Stimulated activated CD8-positive, alpha-beta memory T cell treated with anti-CD3 and anti-CD28 coated beads, Interleukin-4, amount 100 ng/mL, for 1 hour (primary cell): ENCODE measurements at regions not wholly inside any gene's neighbourhood (a gene's known extent, or its start where the extent isn't known, plus 50 kb on each side); places are given as distances from the start of the nearest gene placed in this dataset.
"Not testable (repeated sequence)": the region's sequence is repeated elsewhere in the genome, so short reads cannot be mapped to it uniquely, and the experiment has no call there.

Experiments used
- DNase-seq, 2 donors: peaks; one replicate each; pipeline ENCODE4 v3.0.0-alpha.2; 2020; ENCODE audit warnings: low read depth in 2 of 2, low spot score in 1 of 2

DNA sequence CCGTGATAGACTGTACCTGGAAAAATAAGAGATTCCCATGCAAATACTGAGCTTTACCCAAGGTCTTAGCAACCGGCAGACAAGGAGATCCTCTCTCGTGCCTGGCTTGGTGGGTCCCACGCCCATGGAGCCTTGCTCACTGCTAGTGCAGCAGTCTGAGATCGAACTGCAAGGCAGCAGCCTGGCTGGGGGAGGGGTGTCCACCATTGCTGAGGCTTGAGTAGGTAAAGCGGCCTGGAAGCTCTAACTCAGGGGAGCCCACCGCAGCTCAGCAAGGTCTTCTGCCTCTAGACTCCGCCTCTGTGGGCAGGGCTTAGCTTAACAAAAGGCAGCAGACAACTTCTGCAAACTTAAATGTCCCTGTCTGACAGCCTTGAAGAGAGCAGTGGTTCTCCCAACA lies 778.4 kb upstream of the SLC35B3 start:
- not testable (repeated sequence) for DNase-seq

DNA sequence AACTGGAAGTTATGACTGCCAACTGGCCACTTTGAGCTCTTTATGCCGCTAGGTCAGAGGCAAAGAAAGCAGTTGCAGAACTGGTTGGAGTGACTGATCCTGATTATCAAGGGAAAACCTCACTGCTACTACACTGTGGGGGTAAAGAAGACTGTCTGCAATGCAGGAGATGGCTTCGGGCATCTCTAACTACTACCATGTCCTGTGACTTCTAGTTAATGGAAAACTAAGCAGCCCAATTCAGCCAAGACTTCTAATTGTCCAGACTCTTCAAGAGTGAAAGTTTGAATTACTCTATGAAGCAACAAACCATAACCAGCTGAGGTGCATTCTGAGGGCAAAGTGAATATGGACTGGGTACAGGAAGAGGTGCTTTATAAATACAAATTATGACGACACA lies 773.6 kb upstream of the SLC35B3 start:
- no peak for DNase-seq

DNA sequence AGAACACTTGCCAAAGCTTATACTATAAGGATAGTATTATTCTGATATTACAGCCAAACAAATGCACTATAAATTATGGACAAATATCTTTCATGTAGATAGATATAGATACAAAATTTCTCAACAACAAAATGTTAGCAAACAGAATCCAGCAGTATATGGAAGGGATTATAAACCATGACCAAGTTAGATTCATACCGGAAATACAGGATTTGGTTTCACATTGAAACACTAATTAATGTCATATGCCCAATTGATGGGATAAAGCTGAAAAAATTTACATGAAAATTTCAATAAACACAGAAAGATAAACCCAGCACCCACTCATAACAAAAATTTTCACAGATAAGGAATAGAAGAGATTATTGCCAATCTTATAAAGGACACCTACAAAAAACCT lies 770.3 kb upstream of the SLC35B3 start:
- DNase-seq: no peak

DNA sequence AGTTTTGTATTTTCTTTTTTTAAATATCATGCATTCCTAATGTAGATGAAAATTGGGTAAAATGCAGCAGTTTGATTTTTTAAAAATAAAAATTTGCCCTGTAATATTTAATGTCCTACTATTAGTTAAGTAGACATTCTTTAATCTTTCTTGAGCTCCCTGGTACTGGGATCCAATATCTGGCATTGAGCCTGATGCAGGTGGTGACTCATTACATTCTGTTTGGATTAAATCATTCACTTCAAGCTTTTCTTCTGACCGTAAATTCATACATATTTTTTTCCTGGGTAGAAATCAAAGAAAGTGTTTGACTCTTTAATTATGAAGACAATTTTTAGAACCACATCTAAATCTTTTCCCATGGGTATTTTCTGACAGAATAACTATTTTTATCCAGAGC lies 768.8 kb upstream of the SLC35B3 start:
- DNase-seq: no peak

DNA sequence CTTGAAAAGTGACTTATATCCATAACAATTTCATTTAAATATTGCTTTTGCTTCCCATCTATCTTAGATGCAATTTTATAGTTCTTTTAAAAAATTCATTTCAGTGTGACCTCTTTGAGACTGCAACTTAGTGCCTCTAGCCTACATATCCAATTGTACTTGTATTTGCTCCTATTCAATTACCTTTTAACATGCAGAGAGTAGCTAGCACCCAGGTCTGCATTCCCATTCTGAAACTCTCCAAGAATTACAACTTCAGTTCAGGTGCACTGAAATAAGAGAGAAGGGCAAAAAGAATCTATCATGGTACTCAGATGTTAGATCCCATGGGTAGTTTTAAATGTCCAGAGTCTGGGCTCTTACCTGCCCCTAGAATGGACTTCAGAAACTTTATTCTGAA lies 765.4 kb upstream of the SLC35B3 start:
- DNase-seq: no peak

DNA sequence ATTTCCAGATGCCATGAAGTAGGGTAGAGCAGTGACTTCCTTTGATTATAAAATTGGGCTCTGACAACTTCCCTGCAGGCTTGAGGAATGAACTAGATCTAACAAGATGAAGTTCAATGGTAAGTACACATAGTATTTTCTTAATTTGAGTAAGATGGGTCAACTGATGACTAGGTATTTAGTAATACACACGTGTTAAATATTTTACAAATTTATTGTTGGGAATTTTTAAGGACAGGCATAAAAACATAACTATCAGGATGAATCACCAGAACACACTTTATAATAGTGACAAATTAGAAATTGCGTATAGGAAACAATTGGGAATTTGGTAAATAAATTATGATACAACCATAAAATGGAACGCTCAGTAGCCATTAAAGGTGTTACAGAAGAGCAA lies 762.4 kb upstream of the SLC35B3 start:
- no peak for DNase-seq

DNA sequence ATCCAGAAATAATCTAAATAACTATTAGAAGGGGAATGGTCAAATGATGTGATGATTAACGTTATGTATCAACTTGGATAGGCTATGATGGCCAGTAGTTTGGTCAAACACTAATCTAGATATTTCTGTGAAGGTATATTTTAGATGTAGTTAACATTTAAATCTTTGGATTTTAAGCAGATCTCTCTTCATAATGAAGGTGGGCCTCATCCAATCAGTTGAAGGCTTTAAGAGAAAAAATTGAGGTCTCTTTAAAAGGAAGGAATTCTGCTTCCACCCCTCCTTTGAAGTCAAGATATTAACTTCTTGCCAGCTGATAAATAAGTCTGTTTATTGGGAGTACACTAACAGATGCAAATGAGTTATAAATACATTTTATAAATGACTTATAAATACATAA lies 760.0 kb upstream of the SLC35B3 start:
- no peak for DNase-seq

DNA sequence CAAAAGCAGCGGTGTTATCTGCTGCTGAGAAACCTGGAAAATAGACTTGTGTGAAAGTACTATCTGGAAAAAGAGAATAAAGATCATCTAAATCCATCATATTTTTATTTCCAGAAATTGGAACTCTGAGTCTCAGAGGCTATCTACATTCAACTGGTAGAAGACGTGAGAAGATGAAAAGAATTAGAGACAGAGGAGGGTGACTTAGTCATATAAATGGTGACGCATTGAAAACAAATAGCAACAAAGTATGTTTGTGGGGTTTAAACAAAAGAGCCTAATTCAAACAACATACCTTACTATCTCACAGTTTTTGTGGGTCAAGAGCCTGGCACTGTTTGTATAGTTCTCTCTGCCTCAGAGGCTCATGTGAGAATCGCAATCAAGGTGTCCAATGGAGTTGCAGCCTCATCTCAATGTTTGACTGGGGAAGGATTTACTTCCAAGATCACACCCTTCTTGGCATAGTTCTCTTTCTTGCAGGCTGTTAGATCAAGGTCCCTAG lies 757.1 kb upstream of the SLC35B3 start:
- DNase-seq: no peak

DNA sequence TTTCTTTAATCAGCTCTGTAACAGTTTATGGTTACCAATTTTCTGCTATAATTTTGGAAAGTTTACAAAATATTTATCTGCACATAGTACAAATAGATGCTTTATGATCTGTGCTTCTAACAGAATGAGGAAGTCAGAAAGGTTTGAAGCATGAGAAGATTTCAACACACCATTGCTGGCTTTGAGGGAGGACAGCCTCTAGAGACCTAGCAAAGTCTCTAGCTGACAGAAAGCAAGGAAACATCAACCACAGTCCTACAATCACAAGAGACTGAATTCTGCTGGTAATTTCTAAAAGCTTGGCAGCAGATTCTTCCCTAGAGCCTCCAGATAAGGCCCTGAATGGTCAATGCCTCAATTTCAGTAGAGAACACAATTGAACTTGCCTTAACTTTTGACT lies 750.8 kb upstream of the SLC35B3 start:
- DNase-seq: no peak

DNA sequence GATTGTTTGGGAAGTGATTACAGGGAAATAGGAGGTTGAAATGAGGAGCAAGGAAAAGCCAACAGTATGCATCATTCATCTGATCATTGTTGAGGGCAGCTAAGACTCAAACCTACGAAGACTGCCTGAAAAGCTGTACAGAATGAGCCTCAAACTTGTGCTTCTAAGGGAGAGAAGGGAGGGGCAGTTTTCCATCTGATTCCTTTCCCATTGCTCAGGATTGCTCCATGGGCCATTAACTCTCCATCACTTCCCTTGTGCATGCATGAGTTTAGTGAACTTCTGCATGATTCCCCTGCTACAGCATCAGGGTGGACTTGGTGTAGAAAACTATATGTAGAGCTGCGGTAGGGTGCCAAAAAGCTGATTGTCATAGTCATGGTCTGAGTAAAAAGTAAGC lies 742.7 kb upstream of the SLC35B3 start:
- DNase-seq: no peak

DNA sequence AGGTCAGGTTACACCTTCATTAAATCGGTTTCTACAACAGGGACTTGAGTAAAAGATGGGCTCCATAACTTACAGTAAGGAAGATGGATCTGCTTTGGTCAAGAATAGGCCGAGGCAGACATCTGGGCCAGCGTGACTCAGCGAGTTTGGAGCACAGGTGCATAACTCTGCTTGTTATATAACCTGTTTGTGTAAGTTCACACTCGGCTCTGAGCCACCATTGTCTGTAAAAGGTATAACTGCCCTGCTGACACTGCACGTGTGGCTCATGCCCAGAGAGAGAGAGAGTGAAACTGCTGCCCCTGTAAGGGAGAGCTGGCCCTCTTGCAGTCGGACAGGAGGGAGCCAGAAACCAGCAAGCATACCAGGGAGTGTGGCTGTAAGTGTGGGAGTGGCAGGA lies 737.9 kb upstream of the SLC35B3 start:
- no peak for DNase-seq

DNA sequence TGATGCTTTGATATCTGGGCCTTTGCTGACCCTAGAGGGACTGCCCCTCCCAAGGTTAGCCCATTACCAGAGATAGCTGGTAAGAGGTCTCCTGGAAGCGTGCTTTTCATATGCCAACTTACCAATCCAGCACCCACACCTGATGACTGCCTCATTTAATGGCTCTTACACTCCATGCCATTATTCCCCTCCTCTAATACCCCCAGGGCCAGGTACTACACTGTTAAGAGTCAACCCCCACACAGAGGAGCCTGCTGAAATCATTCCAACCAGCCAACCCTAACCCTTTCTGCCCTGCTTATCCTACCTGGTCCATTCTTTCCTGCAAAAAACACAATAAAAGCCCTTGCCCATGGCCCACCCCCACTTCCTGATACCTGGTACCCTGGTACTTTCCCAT lies 736.8 kb upstream of the SLC35B3 start:
- no peak for DNase-seq

DNA sequence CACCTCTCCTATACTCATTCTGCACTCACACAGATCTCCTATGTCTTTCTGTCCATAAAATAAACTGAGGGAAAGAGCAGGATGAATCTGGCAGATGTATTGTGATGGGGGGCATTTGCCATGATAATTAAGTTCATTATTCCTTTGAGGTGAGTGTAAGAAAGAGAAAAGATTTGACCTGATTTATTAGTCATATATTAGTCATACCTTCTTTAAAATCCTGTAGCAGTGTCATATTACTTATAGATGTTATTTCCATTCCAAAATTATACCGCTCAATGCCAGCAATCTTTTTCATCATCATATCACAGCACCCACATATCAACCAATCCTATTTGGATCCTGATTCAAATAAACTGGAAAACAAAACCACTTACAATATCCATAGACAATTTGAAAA lies 733.3 kb upstream of the SLC35B3 start:
- no peak for DNase-seq

DNA sequence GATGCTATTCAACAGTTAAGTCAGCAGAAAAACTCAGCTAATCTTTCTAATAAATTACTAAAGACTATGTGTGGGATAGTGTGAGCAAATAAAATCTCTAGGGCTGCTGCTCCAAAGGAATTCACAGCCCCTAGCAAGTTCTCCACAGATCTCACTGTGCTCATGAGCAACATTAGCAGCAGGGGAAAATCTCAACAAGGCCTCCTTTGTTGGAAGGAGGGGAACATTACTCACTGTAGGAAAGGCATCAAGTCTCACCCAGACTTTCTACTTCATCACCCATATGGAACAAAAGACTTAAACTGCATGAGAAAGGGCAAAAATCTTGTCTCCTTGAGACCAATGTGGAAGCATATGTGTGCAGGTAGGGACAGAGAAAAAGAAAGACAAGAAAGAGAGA lies 726.4 kb upstream of the SLC35B3 start:
- DNase-seq: no peak

DNA sequence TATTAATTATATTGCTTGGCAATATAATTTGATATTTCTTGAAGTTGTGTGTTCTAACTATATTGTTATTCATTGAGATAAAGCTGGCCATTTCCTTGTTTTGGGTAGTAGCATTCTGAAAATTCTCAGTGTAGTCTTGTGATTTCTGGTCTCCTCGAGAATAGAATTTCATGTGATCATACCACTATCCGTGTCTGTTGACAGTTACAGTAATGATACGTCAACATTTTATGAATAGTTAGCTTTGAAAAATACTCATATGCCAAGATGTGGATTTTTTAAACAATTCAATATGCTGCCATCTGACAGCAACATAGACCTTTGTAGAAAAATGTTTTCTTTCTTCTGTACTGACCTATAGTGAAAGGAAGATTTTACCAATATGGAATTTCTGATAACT lies 723.7 kb upstream of the SLC35B3 start:
- DNase-seq: no peak

DNA sequence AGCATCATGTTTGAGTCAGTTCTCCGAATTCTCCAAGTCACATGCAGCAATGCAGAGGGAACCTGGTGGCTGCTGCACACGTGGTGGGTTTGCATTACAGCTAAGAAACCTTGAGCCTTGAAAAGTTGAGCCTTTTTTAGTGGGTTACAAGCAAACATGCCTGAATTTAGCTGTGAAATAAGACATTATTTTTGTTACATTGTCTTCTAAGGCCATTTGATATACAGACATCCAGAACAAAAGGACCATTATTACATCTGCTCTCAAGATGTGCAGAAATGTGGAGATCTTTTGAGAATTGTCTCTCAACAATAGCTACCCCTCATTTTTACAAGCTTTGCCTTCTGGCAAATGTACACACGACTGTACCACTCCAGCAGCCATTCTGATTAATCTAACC lies 720.5 kb upstream of the SLC35B3 start:
- no peak for DNase-seq

DNA sequence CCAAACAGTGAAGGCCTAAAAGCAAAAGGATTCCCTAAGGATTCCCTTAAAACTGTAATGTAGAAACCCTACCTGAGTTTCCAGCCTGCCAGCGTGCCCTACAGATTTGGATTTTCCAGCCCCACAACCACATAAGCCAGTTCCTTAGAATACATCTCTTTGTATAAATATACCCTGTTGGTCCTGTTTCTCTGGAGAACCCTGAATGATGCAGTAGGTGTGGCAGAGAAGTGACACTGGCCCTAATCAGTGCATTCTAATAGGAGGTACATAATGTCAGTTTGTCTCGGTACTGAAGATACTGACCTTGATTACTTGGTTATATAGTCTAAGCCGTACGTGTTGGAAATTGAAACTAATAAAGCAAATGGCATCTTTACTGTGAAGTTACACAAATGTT lies 707.8 kb upstream of the SLC35B3 start:
- DNase-seq: no peak

DNA sequence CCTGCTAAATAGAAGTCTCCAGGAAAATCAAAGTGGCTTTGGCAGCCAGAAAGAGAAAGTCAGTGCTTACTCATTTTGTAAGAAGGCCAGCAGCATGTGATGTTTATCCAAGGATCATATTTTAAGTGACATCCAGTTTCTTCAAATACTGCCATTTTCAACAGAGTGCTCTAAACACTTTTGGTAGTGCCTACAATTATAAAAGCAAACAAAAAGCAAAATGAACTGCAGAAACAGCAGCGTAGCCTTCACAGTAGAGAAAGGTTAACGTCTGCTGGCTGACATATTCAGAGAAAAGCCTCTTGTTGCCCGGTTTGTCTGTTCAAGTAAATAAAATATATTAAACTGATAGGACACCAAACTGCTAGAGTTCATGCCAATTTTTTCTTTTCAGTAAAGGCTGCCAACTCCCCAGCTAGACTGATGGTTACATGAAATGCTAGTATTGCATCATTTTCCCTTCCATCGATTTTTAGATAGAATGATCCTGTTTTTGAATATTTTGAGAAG lies 705.7 kb upstream of the SLC35B3 start:
- no peak for DNase-seq

DNA sequence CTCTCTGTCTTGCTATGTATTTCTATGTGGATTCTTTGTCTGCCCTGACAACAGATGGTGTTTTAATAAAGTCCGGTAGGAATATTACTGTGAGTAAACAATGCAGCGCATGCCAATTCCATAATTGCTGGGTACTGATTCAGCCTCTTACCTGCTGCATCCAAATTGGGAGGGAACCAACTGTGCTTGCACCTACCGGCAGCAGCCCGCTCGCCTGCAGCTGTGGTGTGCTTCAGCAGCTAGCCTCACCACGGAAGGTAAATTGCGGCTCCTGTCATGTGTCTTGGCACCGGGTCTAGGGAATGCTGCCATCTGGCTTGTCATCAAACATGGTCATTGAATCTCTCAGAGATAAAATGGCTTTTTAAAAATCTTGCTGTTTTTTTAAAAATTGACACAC lies 704.8 kb upstream of the SLC35B3 start:
- DNase-seq: no peak

DNA sequence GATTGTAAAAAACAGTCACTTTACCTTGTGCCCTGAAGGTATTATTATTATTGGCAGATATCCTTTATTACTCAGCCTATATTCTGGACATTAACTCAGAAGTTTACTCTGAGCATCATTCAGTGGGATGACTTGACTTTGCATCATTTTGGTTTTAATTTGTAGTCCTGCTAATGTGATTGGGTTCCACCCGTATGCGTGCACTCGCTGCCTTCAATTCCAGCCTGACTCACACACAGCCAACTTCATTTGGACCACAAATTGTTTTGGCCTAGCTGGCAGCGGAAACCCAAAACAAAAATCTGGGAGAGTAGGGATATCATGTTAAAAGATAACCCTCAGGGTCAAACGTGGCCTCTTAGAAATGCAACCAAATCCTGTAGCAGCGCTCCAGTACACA lies 704.4 kb upstream of the SLC35B3 start:
- DNase-seq: no peak

DNA sequence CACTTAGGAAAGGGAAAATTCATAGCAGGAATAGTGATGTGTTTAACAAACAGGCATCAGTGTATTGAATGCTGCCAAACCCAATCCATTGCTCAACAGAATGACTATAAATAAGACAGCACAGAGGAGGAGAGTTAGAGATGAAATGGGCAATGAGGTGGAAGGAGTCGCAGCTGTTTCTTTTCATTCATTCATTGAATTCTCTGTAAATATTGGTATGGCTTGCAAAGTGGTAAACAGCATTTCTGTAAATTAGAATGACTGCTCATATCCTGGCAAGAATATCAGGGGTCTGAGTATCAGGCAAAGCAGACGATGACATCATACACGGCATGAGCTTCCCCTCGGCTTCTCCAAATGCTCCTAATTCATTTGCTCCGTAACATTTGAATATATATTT lies 703.6 kb upstream of the SLC35B3 start:
- no peak for DNase-seq

DNA sequence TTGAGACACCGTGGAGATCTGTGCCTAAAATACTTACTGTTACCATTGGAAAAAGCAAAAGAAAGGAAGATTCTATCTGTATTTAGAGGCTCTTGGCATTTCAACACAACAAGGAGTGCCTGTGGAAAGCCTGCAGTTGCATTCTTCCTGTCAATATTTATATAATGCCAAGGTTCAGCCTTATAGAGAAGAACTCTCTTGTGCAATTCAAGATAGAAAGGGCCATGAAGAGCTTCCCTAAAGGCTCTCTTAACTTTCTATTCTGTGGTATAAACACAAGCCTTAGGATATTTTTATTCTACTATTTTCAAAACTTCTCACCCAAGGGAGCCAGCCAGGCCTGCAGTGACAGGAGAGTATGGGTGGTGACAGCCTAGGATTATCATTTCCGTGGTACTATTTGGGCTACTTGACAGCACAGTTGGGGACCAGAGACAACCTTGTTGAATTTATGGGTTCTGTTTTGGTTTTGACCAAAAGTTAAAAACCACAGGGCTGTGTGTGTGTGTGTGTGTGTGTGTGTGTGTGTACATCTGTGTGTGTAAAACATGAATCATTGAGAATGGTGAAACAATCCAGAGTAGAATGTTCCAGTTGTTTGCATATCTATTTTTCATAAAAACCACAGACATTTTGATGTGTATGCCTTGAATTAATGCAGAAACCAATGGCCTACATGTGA lies 700.9 kb upstream of the SLC35B3 start:
- no peak for DNase-seq

DNA sequence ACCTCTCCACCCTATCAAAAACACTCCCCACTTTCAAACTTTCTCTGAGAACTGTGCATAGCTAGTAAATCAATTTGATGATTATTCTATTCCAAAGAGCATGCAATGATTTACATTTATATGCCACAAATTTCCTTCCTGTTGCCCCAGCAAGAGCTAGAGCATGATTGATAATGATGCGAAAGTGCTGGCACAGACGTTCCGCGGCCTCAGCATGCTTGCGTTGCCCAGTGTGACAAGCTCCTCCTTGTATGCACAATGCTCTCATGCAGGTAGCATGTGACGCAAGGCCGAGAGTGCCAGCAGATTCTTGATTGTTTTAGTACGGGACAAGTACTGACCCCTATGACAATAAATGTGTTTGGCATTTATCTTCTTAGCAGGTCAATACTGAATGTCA lies 696.3 kb upstream of the SLC35B3 start:
- DNase-seq: no peak
